HL-60 (cell line): ENCODE measurements at regions not wholly inside any gene's neighbourhood (a gene's known extent, or its start where the extent isn't known, plus 50 kb on each side); places are given as distances from the start of the nearest gene placed in this dataset.

ENCODE experiments used
- CTCF ChIP-seq: IDR thresholded peaks from one replicate; pipeline ENCODE4 v1.5.1; 2011; ENCODE audit warnings: low read length, control low read depth, inconsistent platforms; ENCODE audit not compliant: insufficient read depth
- GABPA ChIP-seq: IDR thresholded peaks from 2 replicates; pipeline ENCODE4 v1.6.1; 2012; ENCODE audit warnings: low read depth
- POLR2AphosphoS5 ChIP-seq: IDR thresholded peaks from 2 replicates; pipeline ENCODE4 v1.6.1; 2012; ENCODE audit warnings: low read depth
- REST ChIP-seq: IDR thresholded peaks from 2 replicates; pipeline ENCODE4 v1.6.1; 2012; ENCODE audit warnings: low read depth; ENCODE audit not compliant: insufficient replicate concordance
- SPI1 ChIP-seq: IDR thresholded peaks from 2 replicates; pipeline ENCODE4 v1.6.1; 2012; ENCODE audit warnings: low read depth, mild to moderate bottlenecking, borderline replicate concordance

DNA sequence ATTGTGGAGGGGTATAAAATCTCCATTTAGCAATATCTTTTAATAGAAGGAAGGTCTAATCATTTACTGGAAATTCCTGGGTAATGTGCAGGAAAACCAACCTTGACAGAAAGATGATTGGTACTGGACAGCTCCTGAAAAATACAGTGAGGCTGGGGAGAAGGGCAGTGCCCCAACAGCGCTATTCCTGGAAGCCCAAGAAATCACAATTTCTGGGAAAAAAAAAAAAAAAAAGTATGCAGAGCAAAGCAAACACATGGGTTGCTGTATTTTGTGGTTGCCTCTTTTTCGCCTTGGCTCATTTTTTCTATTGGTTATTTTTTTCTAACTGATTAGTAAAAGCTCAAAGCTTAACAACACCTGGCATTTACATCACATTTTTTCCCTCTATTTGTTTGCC is 249.7 kb downstream of the ENC1 start:
- no peak for TF ChIP-seq GABPA
- TF ChIP-seq POLR2AphosphoS5, result no peak
- TF ChIP-seq REST, result no peak
- no peak for TF ChIP-seq CTCF
- TF ChIP-seq SPI1, result no peak
